Sciatic nerve (tissue), 2 donors: ENCODE measurements at regions not wholly inside any gene's neighbourhood (a gene's known extent, or its start where the extent isn't known, plus 50 kb on each side); places are given as distances from the start of the nearest gene placed in this dataset.

Experiments
- ATAC-seq: fragments of 200-7000 bp; cut with Tn5 transposase; one replicate; pipeline ENCODE4 v1.9.1; 2020; ENCODE audit warnings: mild to moderate bottlenecking, moderate library complexity
- DNase-seq: peaks from one replicate; pipeline ENCODE4 v3.0.0-alpha.2; 2020; ENCODE audit warnings: low spot score
- intact Hi-C: fragments of 100-400 bp; cut with DNase I; formaldehyde crosslinking; loops from one replicate; pipeline ENCODE4 v1.14.2; 2022
- donor health status: DM: no; HTN: no; CAD: no.
- donor health status: DM: no; HTN: no; CAD: no.

- intact Hi-C loops: no loop called here
- ATAC-seq: no peak
Observed at GRCh38 chr18:33517950-33518349, 60.1 kb upstream of the ASXL3 start.

DNA sequence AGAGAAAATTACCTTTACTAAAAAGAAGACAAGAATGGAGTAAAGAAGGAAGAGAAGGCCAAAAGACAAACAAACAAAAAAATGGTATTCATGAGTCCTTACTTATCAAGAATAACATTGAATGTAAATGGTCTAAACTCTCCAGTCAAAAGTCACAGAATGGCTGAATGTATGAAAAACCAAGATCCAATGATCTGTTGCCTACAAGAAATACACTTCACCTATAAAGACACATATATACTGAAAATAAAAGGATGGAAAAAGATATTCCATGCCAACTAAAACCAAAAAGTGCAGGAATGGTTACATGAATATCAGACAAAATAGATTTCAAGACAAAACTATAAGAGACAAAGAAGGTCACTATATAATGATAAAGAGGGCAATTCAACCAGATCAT, 65.0 kb upstream of the ASXL3 start:
- DNase-seq (no peak), ATAC-seq (no peak)
- intact Hi-C loops: no loop called here

More at GRCh38 chr18:33517950-33518349, 60.1 kb upstream of the ASXL3 start:
- DNase-seq: no peak

GRCh38 chr18:33507019-33507418, 66.5 kb upstream of the CCDC178 start:
- DNase-seq (no peak), ATAC-seq (no peak)
- intact Hi-C loops: no loop called here

DNA sequence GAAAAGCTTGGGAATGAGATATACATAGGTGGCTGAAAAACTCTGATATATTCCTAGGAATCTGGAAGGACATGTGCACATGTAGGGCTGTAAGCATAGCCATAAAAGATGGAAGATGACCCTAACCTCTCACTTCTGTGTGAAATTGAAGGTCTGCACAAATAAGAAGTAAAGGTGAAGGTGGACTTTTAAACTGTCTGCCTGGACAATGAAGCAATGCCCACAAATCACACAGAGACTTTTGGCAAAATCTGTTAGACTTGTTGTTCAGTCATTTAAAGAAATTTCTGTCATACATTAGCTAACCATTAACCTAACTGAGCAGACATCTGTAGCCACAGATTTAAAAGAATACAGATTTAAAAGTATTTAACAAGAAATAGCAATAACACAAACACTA, 65.3 kb upstream of the CCDC178 start:
- ATAC-seq: no peak
- no peak for DNase-seq
- intact Hi-C loops: no loop called here

DNA sequence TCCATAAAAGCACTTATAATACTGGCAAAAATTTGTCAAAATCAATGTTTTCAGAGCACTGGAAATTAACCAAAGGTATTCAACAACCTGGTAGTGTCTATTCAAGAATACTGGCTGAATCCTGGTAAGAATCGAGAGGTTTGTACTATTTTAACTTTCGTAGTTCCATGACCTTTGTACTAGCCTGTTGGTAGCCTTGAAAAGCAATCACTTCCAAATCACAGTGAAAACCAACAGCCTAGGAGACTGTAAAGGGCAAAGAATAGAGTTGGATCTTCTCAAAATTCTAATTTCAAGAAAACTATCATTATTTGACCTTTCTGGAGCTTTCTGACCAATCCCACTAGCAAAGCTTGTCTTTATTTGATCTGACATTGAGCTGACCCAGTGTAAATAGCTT, 64.8 kb upstream of the CCDC178 start:
- ATAC-seq (no peak), DNase-seq (no peak)
- intact Hi-C loops: no loop called here

GRCh38 chr18:33495278-33495677, 54.8 kb upstream of the CCDC178 start:
- intact Hi-C loops: no loop called here
- no peak for DNase-seq
- ATAC-seq: peak; percentile 78
